HepG2 (cell line): ENCODE measurements at regions not wholly inside any gene's neighbourhood (a gene's known extent, or its start where the extent isn't known, plus 50 kb on each side); places are given as distances from the start of the nearest gene placed in this dataset.

ENCODE experiments used
- ATAC-seq: fragments of 200-7000 bp; cut with Tn5 transposase; 3 replicates; pipeline ENCODE4 v1.9.1; 2020; ENCODE audit warnings: mild to moderate bottlenecking, moderate library complexity
- BruUV-seq: library from RNA; stranded (reverse); fragments of 400-500 nt; replicated peaks from 2 replicates; lab custom pipeline; 2021; lab: Mats Ljungman, UMichigan
- CTCF ChIA-PET: fragments of 300-600 bp; formaldehyde crosslinking; extraction: SDS; loops from one replicate; lab custom pipeline; 2021; ENCODE audit warnings: low total read pairs, inconsistent platforms, low intra/inter-chr PET ratio; lab: Yijun Ruan, JAX
- POLR2A ChIA-PET: fragments of 350-600 bp; sonication (Branson Sonifier 250); formaldehyde crosslinking; loops from one replicate; lab custom pipeline; 2020; ENCODE audit warnings: antibody characterized with exemption, inconsistent platforms; lab: Yijun Ruan, JAX
- DNase-seq: peaks from one replicate; pipeline ENCODE4 v3.0.0-alpha.2; 2015; ENCODE audit warnings: low spot score
- FAIRE-seq: peaks from 3 replicates; lab custom pipeline; 2011; peaks lifted over from hg19 to GRCh38; lab: Jason Lieb, UNC
- H2AFZ ChIP-seq: one replicate; pipeline ENCODE4 v1.6.1; 2011; ENCODE audit warnings: low read length, inconsistent platforms
- H3K27ac ChIP-seq: fragments of 300-600 bp; 3 replicates; pipeline ENCODE4 v1.8.0; 2011; ENCODE audit warnings: mixed run types, mild to moderate bottlenecking, mixed read lengths, low read length, inconsistent platforms; ENCODE audit not compliant: insufficient read depth; ENCODE audit errors: extremely low read length
- H3K27me3 ChIP-seq, 2 experiments: fragments of 200-600 bp in 1 of 2; 2 replicates in 1 of 2; 3 replicates in 1 of 2; pipeline versions ENCODE4 v1.6.0 to v1.8.0; 2011; ENCODE audit warnings: low read length in 2 of 2, mild to moderate bottlenecking in 2 of 2, moderate library complexity in 2 of 2, inconsistent platforms in 1 of 2; ENCODE audit not compliant: insufficient read depth in 2 of 2, control insufficient read depth in 1 of 2
- H3K36me3 ChIP-seq, 2 experiments: fragments of 200-600 bp in 1 of 2; replicated peaks in 1 of 2; 2 replicates in 1 of 2; 3 replicates in 1 of 2; pipeline versions ENCODE4 v1.5.1 to v1.8.0; 2011; ENCODE audit warnings: low read length in 2 of 2, inconsistent platforms in 1 of 2; ENCODE audit not compliant: insufficient read depth in 2 of 2, control insufficient read depth in 1 of 2
- H3K4me1 ChIP-seq: 2 replicates; pipeline ENCODE4 v1.5.1; 2012; ENCODE audit warnings: low read length, inconsistent platforms; ENCODE audit not compliant: insufficient read depth
- H3K4me2 ChIP-seq: 2 replicates; pipeline ENCODE4 v1.6.0; 2011; ENCODE audit warnings: low read depth, low read length, inconsistent platforms
- H3K4me3 ChIP-seq, 3 experiments: fragments of 200-600 bp in 1 of 3; sonication (generic), shearing (Covaris generic) in 1 of 3; replicated peaks in 1 of 3; 2 replicates each; pipeline ENCODE4 v1.5.1; 2011 to 2016; ENCODE audit warnings: low read length in 3 of 3, inconsistent platforms in 2 of 3, low read depth in 2 of 3, mild to moderate bottlenecking in 2 of 3, control low read depth in 1 of 3, mixed read lengths in 1 of 3; ENCODE audit not compliant: insufficient read depth in 1 of 3
- H3K79me2 ChIP-seq: one replicate; pipeline ENCODE4 v1.6.1; 2011; ENCODE audit warnings: low read length, inconsistent platforms; ENCODE audit not compliant: insufficient read depth
- H3K9ac ChIP-seq: 2 replicates; pipeline ENCODE4 v1.6.0; 2011; ENCODE audit warnings: mild to moderate bottlenecking, low read depth, low read length, inconsistent platforms; ENCODE audit not compliant: insufficient read depth
- H3K9me3 ChIP-seq: 2 replicates; pipeline ENCODE4 v1.5.1; 2012; ENCODE audit warnings: mild to moderate bottlenecking, low read length
- H4K20me1 ChIP-seq: 2 replicates; pipeline ENCODE4 v1.6.0; 2011; ENCODE audit warnings: inconsistent platforms, mild to moderate bottlenecking, low read length, moderate library complexity; ENCODE audit not compliant: insufficient read depth
- ATF7 ChIP-seq, 2 experiments: fragments of 450-650 bp in 1 of 2; sonication (generic) in 1 of 2; formaldehyde crosslinking in 1 of 2; IDR thresholded peaks; 2 replicates each; pipeline versions ENCODE4 v1.4.0 to v1.6.1; 2016 to 2020; ENCODE audit warnings: antibody characterized with exemption in 1 of 2, mild to moderate bottlenecking in 1 of 2, missing genetic modification reagents in 1 of 2
- FOXA1 ChIP-seq, 2 experiments: fragments of 450-650 bp in 1 of 2; sonication (generic) in 1 of 2; formaldehyde crosslinking in 1 of 2; IDR thresholded peaks; 2 replicates each; pipeline versions ENCODE4 v1.4.0 to v1.6.1; 2016 to 2020; ENCODE audit warnings: missing genetic modification reagents in 1 of 2
- FOXM1 ChIP-seq: sonication (generic); formaldehyde crosslinking; IDR thresholded peaks from 2 replicates; pipeline ENCODE4 v1.5.0; 2020; ENCODE audit warnings: missing genetic modification reagents
- HES4 ChIP-seq: sonication (generic); formaldehyde crosslinking; IDR thresholded peaks from 2 replicates; pipeline ENCODE4 v1.9.0; 2021; ENCODE audit warnings: mild to moderate bottlenecking, missing genetic modification reagents, borderline replicate concordance
- HNRNPLL ChIP-seq: fragments of 200-400 bp; formaldehyde crosslinking; IDR thresholded peaks from 2 replicates; pipeline ENCODE4 v1.6.1; 2017; ENCODE audit warnings: mild to moderate bottlenecking, low read depth, low read length; ENCODE audit not compliant: poor library complexity, severe bottlenecking
- ZEB1 ChIP-seq: IDR thresholded peaks from 2 replicates; pipeline ENCODE4 v1.6.1; 2012; ENCODE audit warnings: mild to moderate bottlenecking, low read depth, inconsistent platforms; ENCODE audit not compliant: insufficient replicate concordance
- ZFP37 ChIP-seq: sonication (generic); formaldehyde crosslinking; IDR thresholded peaks from 2 replicates; pipeline ENCODE4 v1.4.0; 2020; ENCODE audit warnings: missing genetic modification reagents, borderline replicate concordance
- ZNF460 ChIP-seq: sonication (generic); formaldehyde crosslinking; IDR thresholded peaks from 2 replicates; pipeline ENCODE4 v1.5.1; 2020; ENCODE audit warnings: missing genetic modification reagents, mild to moderate bottlenecking, borderline replicate concordance
- ZNF83 ChIP-seq: sonication (generic); formaldehyde crosslinking; IDR thresholded peaks from 2 replicates; pipeline ENCODE4 v1.4.0; 2020; ENCODE audit warnings: missing genetic modification reagents, mild to moderate bottlenecking, borderline replicate concordance
- WGBS: methylation state at CpG from one replicate; pipeline ENCODE4 v1.1.6; 2017; ENCODE audit warnings: low lambda C conversion rate; 5-methylcytosine and 5-hydroxymethylcytosine counted together
- in situ Hi-C: cut with HindIII; loops from 2 replicates; pipeline ENCODE4 v1.10.0; 2017; ENCODE audit warnings: low pct_unique_long_range_greater_than_20kb; ENCODE audit not compliant: extremely low pct_ligation_motif_present
- intact Hi-C: fragments of 100-400 bp; cut with micrococcal nuclease; formaldehyde crosslinking; loops from one replicate; pipeline ENCODE4 v1.10.0; 2022; ENCODE audit not compliant: unreplicated experiment

DNA sequence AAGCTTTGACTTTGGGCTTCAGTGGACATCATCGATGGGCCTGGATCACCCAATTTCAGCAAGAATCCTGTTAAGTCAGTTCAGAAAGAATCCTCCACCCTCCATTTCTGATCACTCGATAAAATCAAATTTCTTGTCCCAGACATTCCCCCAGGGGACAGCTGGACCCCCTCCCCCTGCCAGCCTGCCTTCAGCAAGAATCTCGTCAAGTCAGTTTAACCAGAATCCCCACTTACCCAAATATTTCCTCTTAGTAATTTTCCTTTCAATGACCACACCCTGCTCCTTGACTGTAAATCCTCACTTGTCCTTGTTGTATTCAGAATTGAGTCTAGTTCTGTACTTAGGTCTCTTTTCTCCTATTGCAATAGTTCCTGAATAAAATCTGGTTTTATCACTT is 766.9 kb downstream of the XPNPEP1 start:
- Histone ChIP-seq H3K9me3 (peaks cover 55% of the 10 kb centered on the region), H4K20me1 (no peaks in the 10 kb centered on the region), H3K9ac (no peak overlapping the region), H3K27ac (no peak overlapping the region), H3K27me3 (no peaks in the 10 kb centered on the region), H3K79me2 (no peaks in the 10 kb centered on the region), H3K4me3 (no peak overlapping the region), H3K4me2 (no peak overlapping the region), H3K36me3 (no peaks in the 10 kb centered on the region), H2AFZ (no peak overlapping the region), H3K4me1 (no peaks in the 10 kb centered on the region)
- ChIA-PET CTCF (no interaction called here), POLR2A (no interaction called here)
- 3% methylated on average over 3 of the region's 3 CpGs for WGBS
- FAIRE-seq, result no peak
- TF ChIP-seq HES4 (CRISPR knock-in tag) (no peak), ZEB1 (no peak), HNRNPLL (no peak), ZFP37 (CRISPR knock-in tag) (no peak), FOXM1 (CRISPR knock-in tag) (no peak), ZNF460 (CRISPR knock-in tag) (no peak), ZNF83 (CRISPR knock-in tag) (no peak), ATF7 (IDR thresholded peaks at IDR 0.05) (no peak), ATF7 (CRISPR knock-in tag; IDR thresholded peaks at IDR 0.05) (no peak), FOXA1 (IDR thresholded peaks at IDR 0.05) (no peak), FOXA1 (CRISPR knock-in tag; IDR thresholded peaks at IDR 0.05) (no peak)
- DNase-seq, result no peak
- ATAC-seq, result no peak
- no TSS peak for BruUV-seq
- in situ Hi-C loops (no loop called here), intact Hi-C loops (no loop called here)
